OCI-LY1 (cell line): ENCODE measurements at regions not wholly inside any gene's neighbourhood (a gene's known extent, or its start where the extent isn't known, plus 50 kb on each side); places are given as distances from the start of the nearest gene placed in this dataset.

Experiments used
- H2AFZ ChIP-seq: fragments of 200-600 bp; sonication (generic), shearing (Covaris generic); 2 replicates; pipeline ENCODE4 v1.6.0; 2014; ENCODE audit warnings: antibody characterized with exemption, mild to moderate bottlenecking, low read length
- H3F3A ChIP-seq: fragments of 200-600 bp; sonication (generic), shearing (Covaris generic); 2 replicates; pipeline ENCODE4 v1.6.0; 2014; ENCODE audit warnings: mild to moderate bottlenecking, antibody characterized with exemption, low read length, moderate library complexity; ENCODE audit not compliant: insufficient read depth
- H3K27ac ChIP-seq: fragments of 200-600 bp; sonication (generic); 2 replicates; pipeline ENCODE4 v1.5.1; 2014; ENCODE audit warnings: low read length, mixed run types, mild to moderate bottlenecking, low read depth; ENCODE audit not compliant: poor library complexity, severe bottlenecking
- H3K27me3 ChIP-seq: fragments of 200-600 bp; sonication (generic); 2 replicates; pipeline ENCODE4 v1.6.0; 2014; ENCODE audit warnings: antibody characterized with exemption, mild to moderate bottlenecking, low read length, moderate library complexity; ENCODE audit not compliant: insufficient read depth
- H3K36me3 ChIP-seq: fragments of 200-600 bp; sonication (generic); 2 replicates; pipeline ENCODE4 v1.6.1; 2014; ENCODE audit warnings: mild to moderate bottlenecking, antibody characterized with exemption, low read length, moderate library complexity, mixed read lengths; ENCODE audit not compliant: insufficient read depth
- H3K4me1 ChIP-seq: fragments of 200-600 bp; sonication (generic); 2 replicates; pipeline ENCODE4 v1.5.1; 2014; ENCODE audit warnings: mild to moderate bottlenecking, low read length, moderate library complexity; ENCODE audit not compliant: insufficient read depth, severe bottlenecking
- H3K4me2 ChIP-seq: fragments of 200-600 bp; sonication (generic), shearing (Covaris generic); 2 replicates; pipeline ENCODE4 v1.6.1; 2014; ENCODE audit warnings: low read length
- H3K4me3 ChIP-seq: fragments of 200-600 bp; sonication (generic); 2 replicates; pipeline ENCODE4 v1.5.1; 2014; ENCODE audit warnings: low read length, low read depth, mild to moderate bottlenecking, mixed read lengths; ENCODE audit not compliant: poor library complexity, severe bottlenecking
- H3K79me2 ChIP-seq: fragments of 200-600 bp; shearing (Covaris generic); 2 replicates; pipeline ENCODE4 v1.6.1; 2016; ENCODE audit warnings: mixed run types, low read length, mixed read lengths; ENCODE audit not compliant: insufficient read depth
- H3K9ac ChIP-seq: fragments of 200-600 bp; sonication (generic), shearing (Covaris generic); 2 replicates; pipeline ENCODE4 v1.6.1; 2014; ENCODE audit warnings: mild to moderate bottlenecking, low read length, mixed read lengths
- H3K9me2 ChIP-seq: fragments of 200-600 bp; sonication (generic), shearing (Covaris generic); 2 replicates; pipeline ENCODE4 v1.6.1; 2014; ENCODE audit warnings: low read depth, mild to moderate bottlenecking, low read length, mixed read lengths
- H3K9me3 ChIP-seq: fragments of 200-600 bp; shearing (Covaris generic); 2 replicates; pipeline ENCODE4 v1.6.1; 2014; ENCODE audit warnings: low read length, mixed read lengths
- H4K20me1 ChIP-seq: fragments of 200-600 bp; sonication (generic), shearing (Covaris generic); 2 replicates; pipeline ENCODE4 v1.6.0; 2016; ENCODE audit warnings: mild to moderate bottlenecking, low read length; ENCODE audit not compliant: insufficient read depth
- EZH2 ChIP-seq: fragments of 200-600 bp; sonication (generic), shearing (Covaris generic); IDR thresholded peaks from 2 replicates; pipeline ENCODE4 v1.8.0; 2017; ENCODE audit warnings: borderline replicate concordance, mixed run types, mild to moderate bottlenecking, antibody characterized with exemption, low read length, moderate library complexity, mixed read lengths
- TF ChIP-seq, protein P1 (sequence below): fragments of 200-600 bp; sonication (generic), shearing (Covaris generic); IDR thresholded peaks from 2 replicates; pipeline ENCODE4 v1.5.1; 2017; ENCODE audit warnings: mild to moderate bottlenecking, antibody characterized with exemption, low read length, moderate library complexity, mixed read lengths

DNA sequence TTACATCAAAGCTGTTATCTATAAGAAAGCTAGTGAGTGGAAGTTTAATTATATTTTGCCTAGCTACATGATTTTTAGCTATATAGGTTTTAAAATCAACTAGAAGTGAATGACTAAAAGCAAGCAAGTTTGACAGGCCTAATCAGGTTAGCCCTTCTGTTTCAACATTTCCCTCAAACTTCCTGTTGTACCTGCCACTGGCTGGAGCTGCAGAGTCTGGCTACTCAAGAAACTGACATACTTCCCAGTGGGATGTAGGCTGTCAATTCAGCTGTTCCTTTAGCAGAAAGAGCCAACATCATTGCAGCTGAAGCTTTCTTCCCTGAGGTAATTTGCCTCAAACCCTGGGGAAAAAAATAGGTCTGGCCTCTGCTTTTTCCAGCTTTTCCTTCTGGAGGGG is 87.1 kb upstream of the TNR start:
- H3K36me3 ChIP-seq, result no peaks in the 10 kb centered on the region
- H3K4me2 ChIP-seq, result no peak overlapping the region
- H3F3A ChIP-seq, result no peaks in the 10 kb centered on the region
- H3K4me3 ChIP-seq, result no peak overlapping the region
- no peaks in the 10 kb centered on the region for H3K79me2 ChIP-seq
- H3K9me3 ChIP-seq, result no peaks in the 10 kb centered on the region
- no peaks in the 10 kb centered on the region for H4K20me1 ChIP-seq
- H3K27ac ChIP-seq, result no peak overlapping the region
- no peaks in the 10 kb centered on the region for H3K27me3 ChIP-seq
- H2AFZ ChIP-seq, result no peak overlapping the region
- H3K9ac ChIP-seq, result no peak overlapping the region
- no peaks in the 10 kb centered on the region for H3K9me2 ChIP-seq
- no peaks in the 10 kb centered on the region for H3K4me1 ChIP-seq
- TF ChIP-seq EZH2, result no peak
- TF ChIP-seq, protein P1, sequence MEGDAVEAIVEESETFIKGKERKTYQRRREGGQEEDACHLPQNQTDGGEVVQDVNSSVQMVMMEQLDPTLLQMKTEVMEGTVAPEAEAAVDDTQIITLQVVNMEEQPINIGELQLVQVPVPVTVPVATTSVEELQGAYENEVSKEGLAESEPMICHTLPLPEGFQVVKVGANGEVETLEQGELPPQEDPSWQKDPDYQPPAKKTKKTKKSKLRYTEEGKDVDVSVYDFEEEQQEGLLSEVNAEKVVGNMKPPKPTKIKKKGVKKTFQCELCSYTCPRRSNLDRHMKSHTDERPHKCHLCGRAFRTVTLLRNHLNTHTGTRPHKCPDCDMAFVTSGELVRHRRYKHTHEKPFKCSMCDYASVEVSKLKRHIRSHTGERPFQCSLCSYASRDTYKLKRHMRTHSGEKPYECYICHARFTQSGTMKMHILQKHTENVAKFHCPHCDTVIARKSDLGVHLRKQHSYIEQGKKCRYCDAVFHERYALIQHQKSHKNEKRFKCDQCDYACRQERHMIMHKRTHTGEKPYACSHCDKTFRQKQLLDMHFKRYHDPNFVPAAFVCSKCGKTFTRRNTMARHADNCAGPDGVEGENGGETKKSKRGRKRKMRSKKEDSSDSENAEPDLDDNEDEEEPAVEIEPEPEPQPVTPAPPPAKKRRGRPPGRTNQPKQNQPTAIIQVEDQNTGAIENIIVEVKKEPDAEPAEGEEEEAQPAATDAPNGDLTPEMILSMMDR, result no peak

DNA sequence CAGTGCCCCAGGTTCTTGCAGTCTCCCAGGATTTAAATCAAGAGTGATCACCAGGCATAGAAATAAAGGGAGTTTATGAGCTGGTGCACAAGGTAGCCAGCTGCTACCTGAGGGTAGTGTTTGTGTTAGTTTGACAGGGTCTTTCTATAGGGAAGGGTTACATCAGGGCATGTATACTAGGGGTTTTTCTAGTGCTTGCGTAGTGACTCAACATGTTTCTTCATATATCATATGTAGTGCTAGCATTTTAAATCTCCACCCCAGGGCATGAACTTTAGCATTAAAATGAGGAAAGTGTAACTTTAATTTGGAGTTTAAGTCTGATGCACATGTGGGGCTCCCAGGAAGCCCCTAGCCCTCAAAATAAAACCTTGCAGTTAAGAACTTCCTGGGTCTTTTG is 86.5 kb upstream of the TNR start:
- Histone ChIP-seq H3F3A (no peaks in the 10 kb centered on the region), H4K20me1 (no peaks in the 10 kb centered on the region), H3K9me3 (no peaks in the 10 kb centered on the region), H3K9me2 (no peaks in the 10 kb centered on the region), H3K4me3 (no peak overlapping the region), H3K27me3 (no peaks in the 10 kb centered on the region), H3K36me3 (no peaks in the 10 kb centered on the region), H3K27ac (no peak overlapping the region), H3K9ac (no peak overlapping the region), H3K4me2 (no peak overlapping the region), H3K4me1 (no peaks in the 10 kb centered on the region), H2AFZ (no peak overlapping the region), H3K79me2 (no peaks in the 10 kb centered on the region)
- TF ChIP-seq, protein P1, result no peak
- no peak for TF ChIP-seq EZH2

DNA sequence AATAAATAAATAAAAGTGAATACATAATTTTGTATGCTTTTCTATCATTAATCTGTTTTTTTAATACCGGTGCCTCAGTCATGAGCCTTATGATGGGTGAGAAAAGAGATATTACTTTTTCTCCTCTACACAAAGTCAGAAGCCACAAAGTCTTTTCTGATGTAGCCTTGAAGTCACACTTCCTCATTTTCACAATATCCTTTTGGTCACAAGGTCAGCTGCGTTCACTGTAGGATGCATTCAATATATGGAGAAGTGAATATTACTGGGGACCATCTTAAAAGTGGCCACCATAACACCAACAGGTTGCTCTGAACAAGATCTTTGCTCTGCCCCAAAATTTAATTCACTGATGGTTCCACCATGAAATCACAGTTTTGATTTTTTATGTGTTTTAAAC is 83.3 kb upstream of the TNR start:
- Histone ChIP-seq H3F3A (no peaks in the 10 kb centered on the region), H3K9me2 (no peaks in the 10 kb centered on the region), H3K27ac (no peak overlapping the region), H3K4me2 (no peak overlapping the region), H3K27me3 (no peaks in the 10 kb centered on the region), H3K79me2 (no peaks in the 10 kb centered on the region), H3K9ac (no peak overlapping the region), H2AFZ (no peak overlapping the region), H3K4me1 (no peaks in the 10 kb centered on the region), H3K9me3 (no peaks in the 10 kb centered on the region), H4K20me1 (no peaks in the 10 kb centered on the region), H3K4me3 (no peak overlapping the region), H3K36me3 (no peaks in the 10 kb centered on the region)
- TF ChIP-seq, protein P1, result no peak
- no peak for TF ChIP-seq EZH2
